ENCODE measurements at regions not wholly inside any gene's neighbourhood (a gene's known extent, or its start where the extent isn't known, plus 50 kb on each side); places are given as distances from the start of the nearest gene placed in this dataset.
A peak's percentile ranks its signal among the peaks of the same experiment; 100 is the strongest.

- no peak for DNase-seq (ENCODE audit: low read depth)
These were observed 62.8 kb upstream of the BCAR3 start for GRCh38 chr1:93744299-93744988.

GRCh38 chr1:93743465-93743864 lies 61.8 kb upstream of the BCAR3 start:
- no peak for DNase-seq (ENCODE audit: low read depth)

- no peak for DNase-seq (ENCODE audit: low read depth)
These were observed 59.0 kb upstream of the BCAR3 start for GRCh38 chr1:93740601-93741031.

GRCh38 chr1:93740157-93740556 lies 58.5 kb upstream of the BCAR3 start:
- DNase-seq (ENCODE audit: low read depth): no peak

GRCh38 chr1:93739472-93739871 lies 57.8 kb upstream of the BCAR3 start:
- no peak for DNase-seq (ENCODE audit: low read depth)

GRCh38 chr1:93738926-93739325 lies 57.3 kb upstream of the BCAR3 start:
- no peak for DNase-seq (ENCODE audit: low read depth)

- peak; percentile 99 for DNase-seq (ENCODE audit: low read depth)
These were observed 56.5 kb upstream of the BCAR3 start for GRCh38 chr1:93738075-93738622.

- peak; percentile 92 for DNase-seq (ENCODE audit: low read depth)
These were observed 54.1 kb upstream of the BCAR3 start for GRCh38 chr1:93735722-93736121.

GRCh38 chr1:93734999-93735398 lies 53.4 kb upstream of the BCAR3 start:
- peak; percentile 53 for DNase-seq (ENCODE audit: low read depth)

- no peak for DNase-seq (ENCODE audit: low read depth)
These were observed 51.7 kb upstream of the BCAR3 start for GRCh38 chr1:93733340-93733739.

- peak; percentile 41 for DNase-seq (ENCODE audit: low read depth)
These were observed 50.9 kb upstream of the BCAR3 start for GRCh38 chr1:93732514-93732913.
